ENCODE measurements at regions not wholly inside any gene's neighbourhood (a gene's known extent, or its start where the extent isn't known, plus 50 kb on each side); places are given as distances from the start of the nearest gene placed in this dataset.

DNA sequence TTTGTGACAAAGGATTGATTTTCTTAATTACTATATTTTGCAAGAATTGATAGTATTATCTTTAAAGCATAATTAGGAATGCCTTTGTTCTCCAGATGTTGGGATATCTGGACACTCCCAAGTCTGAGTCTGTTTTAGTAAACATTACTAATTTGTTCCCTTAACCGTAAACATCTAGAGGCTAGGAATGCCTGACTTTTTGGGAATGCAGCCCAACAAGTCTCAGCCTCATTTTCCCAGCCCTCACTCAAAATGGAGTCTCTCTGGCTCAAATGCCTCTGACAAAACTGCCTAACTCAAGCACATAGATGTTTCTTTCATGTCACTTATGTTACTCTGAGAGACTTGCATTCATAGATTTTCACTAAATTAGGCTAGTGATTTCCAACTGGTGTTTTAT is 297.0 kb upstream of the CLNK start:
- no peak for DNase-seq (ENCODE audit: low read depth)

DNA sequence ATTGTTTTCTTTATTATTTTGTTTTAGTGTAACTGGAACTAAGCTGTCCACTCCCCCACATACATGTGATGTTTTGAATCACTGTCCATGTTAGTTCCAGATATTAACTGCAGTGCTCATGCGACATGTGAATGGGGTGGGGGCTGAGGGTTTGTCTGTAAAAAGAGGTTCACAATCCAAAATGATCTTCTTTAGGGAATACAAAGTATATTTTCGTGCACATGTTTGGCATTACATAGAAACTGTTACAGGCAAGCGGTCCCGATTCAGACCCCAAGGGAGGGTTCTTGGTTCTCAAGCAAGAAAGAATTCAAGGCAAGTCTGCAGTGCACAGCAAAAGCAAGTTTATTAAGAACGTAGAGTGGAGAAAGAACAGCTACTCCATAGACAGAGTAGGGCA is 296.5 kb upstream of the CLNK start:
- no peak for DNase-seq (ENCODE audit: low read depth)

DNA sequence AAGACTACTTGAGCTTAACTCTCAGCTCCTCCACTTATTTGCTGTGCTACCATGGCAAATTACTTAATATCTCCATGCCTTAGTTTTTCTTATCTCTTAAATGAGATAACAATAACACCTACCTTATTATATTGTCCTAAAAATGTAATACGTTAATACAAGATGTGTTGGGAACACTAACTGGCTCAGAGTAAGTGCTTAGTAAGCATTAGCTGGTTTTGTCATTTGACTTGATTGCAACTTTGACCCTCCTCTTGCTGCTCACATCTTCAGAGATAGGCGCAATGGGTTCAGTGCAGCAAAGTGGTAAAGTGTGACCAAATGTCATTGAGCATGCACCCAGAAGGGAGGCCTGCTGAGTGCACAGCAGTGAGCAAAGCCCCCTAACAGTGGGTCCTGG is 294.5 kb upstream of the CLNK start:
- DNase-seq (ENCODE audit: low read depth): no peak

DNA sequence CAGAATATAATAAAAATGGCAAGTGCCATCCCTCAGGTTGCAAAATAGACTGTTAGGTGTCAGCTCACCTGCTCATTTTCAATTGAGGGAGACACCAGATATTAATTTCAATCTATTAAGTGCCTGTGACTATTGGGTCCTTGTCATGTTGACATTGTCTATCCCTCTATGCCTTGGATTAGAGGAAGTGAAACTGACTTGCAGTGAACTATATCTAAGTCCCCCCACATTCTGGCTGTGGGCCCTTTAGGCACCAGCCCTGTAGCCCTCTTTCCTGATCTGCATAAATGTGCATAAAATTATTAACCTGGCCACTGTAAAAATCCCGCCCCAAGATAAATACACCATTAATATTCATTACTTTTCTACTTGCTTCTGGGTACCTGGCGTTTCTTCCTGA is 293.0 kb upstream of the CLNK start:
- DNase-seq (ENCODE audit: low read depth): no peak

DNA sequence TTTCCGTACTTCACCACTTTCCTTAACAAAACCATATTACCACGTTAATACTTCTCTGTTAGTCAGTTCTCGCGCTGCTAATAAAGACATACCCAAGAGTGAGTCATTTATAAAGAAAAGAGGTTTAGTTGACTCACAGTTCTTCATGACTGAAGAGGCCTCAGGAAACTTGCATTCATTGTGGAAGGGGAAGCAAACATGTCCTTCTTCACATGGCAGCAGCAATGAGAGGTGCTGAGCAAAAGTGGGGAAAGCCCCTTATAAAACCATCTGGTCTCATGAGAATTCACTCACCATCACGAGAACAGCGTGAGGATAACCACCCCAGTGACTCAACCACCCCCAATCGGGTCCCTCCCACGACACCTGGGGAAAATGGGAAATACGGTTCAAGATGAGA is 289.8 kb upstream of the CLNK start:
- DNase-seq (ENCODE audit: low read depth): no peak

GRCh38 chr4:10973686-10974085 is 289.1 kb upstream of the CLNK start:
- DNase-seq (ENCODE audit: low read depth): no peak

DNA sequence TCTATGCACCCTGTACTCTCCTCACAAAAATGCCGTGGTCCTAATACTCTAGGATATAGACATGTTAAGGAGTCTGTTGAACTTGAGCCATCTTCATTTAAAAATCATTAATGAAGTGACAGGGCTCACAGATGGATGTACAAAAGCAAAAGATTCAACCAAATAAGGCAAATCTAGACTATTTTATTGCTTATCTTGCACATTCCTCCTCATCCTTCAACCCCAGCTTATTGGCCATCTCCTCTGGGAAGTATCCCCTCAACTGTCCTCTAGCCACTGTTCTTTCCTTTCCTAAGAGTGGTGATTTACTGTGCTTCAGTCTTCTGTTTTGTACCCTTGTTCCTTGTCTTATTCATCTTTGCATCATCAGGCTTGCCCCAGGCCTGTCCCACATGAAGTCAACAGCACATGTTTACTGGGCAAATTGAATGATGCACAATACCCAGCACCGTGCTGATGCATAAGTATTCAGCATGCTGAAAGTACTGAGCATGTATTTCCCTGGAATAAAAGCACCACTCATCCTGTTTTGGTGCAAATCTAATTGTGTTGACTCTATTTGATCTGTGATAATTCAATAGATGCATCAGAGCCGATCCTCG is 287.3 kb upstream of the CLNK start:
- DNase-seq (ENCODE audit: low read depth): no peak

DNA sequence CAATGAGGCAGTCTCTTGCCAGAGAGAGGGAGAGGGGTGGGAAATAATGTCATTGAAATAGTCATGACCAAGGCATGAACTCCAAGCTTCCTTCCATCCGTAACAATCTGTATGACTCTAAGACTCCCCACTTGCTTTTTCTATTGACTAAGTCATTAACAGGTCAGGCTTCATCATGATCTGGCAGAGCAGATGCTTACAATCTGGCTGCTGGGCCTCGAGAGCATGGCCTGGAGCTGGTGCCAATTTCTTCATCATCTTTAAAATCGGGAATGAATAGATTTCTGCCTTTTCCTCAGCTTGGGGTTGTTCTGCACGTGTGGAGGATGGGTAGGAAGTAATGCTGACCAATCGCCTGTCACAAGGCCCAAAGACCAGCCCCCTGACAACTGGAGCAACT is 280.6 kb upstream of the CLNK start:
- no peak for DNase-seq (ENCODE audit: low read depth)

- no peak for DNase-seq (ENCODE audit: low read depth)
These were observed 279.6 kb upstream of the CLNK start for GRCh38 chr4:10963958-10964703.

- DNase-seq (ENCODE audit: low read depth): no peak
These were observed 278.7 kb upstream of the CLNK start for GRCh38 chr4:10963241-10963640.

DNA sequence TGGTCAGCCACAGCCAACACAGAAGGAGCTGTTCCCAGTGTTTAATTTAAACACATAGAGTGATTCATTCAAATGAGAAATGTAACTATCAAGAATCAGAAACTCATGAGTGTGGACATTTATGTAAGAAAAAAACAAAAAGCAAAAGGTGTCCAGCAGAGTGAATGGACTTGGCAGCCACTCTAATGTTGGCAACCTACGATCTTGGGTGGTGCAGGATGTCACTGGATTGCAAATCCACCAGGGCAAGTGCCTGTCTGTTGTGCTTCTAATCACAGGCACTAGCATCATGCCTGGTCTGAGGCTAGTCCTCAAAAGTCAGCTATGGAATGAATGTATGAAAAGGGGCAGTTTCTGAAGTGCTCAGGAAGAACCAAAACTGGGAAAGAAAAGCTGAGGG is 277.7 kb upstream of the CLNK start:
- no peak for DNase-seq (ENCODE audit: low read depth)

DNA sequence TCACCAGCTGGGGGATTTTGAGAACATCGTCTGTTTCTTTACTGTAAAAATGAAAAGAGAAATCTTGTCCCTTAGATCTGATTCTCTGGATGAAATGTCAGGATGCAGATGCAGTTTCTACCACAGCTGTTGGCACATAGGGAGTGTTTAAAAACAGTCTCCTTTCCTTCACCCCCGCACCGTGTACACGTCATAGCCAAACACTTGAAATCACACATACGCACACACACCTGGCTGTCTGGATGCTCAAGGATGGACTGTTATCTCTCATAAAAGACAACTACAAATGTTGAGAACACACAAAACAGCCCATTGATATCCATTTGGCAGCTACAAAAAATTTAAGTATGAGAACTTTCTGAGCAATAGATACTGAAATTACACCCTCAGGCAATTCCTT is 275.8 kb upstream of the CLNK start:
- DNase-seq (ENCODE audit: low read depth): no peak

DNA sequence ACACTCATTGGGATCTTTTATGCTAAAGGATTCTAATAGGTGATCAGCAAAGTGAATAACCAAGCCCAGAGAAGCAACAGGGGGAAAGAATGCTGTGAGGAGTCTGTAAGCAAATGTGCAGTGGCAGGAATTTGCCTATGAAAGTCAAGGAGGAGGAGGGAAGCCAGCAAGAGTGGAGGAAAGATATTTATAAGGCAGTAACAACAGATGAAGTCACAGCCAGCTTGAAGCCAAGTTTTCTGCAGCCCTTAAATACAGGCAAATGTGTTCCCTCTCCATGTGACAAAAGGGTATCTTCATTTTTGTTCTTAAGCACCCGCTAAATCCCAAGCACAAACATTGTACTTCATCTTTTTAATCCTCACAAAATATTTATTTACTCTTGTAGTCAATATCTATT is 275.0 kb upstream of the CLNK start:
- no peak for DNase-seq (ENCODE audit: low read depth)

DNA sequence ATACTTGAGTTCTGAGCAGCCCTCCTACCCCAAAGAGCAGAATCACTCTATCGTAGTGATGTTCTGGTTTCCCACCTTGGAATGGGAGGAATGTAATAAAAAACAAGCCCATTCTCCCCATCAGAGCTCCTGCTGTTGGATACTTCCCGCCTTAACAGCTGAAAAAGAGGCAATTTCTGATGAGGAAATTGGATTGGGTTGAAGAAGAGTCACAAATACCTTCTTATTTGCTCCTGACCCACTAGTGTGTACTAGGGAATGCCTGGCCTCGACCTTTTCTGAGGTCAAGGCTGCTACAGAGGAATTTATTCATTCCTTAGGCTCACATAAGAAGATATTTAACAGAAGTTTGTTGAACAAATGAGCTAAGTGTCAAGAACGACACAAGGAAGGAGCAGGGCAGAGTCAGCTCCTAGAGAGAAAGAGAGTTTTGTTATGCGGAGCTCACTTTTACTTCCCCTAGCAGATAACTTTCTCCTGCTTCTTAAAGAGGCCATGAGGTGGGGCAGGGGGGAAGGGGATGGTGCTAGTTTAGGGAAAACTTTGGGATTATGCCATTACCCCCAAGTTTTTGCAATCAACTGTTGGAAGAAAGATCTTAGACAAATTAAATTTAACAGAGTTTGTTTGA is 273.8 kb upstream of the CLNK start:
- DNase-seq (ENCODE audit: low read depth): no peak

GRCh38 chr4:10951306-10951705 is 266.7 kb upstream of the CLNK start:
- DNase-seq (ENCODE audit: low read depth): no peak

DNA sequence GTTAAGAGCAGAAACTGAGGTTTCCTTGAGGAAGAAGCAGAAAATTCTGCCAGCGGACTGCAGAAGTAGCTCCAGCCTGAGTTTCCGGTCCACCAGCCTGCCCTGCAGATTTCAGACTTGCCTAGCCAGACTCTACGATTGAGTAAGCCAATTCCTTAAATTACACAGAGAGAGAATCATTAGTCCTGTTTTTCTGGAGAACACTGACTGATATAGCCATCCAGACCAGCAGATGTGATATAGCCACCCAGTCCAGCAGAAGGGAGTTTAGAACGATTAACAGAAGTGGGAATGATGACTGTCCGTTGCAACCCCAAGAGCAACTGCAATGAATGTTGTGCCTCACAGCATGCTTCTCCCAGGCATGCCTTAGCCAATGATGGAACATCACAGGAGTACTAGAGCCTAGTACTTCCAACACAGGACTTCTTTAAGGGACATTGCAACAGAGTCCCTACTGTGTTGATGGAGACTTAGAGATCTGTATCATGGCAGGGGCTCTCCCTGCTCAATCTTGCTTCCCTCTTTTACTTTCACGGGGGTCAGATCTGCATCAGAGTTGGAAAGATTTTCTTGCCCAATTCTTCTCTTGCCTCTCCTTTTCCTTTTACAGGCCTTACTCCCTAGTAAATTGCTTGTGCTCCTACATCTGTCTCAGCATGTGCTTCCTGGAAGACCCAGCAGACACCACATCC is 264.6 kb upstream of the CLNK start:
- no peak for DNase-seq (ENCODE audit: low read depth)

- DNase-seq (ENCODE audit: low read depth): no peak
These were observed 263.3 kb upstream of the CLNK start for GRCh38 chr4:10947898-10948297.

DNA sequence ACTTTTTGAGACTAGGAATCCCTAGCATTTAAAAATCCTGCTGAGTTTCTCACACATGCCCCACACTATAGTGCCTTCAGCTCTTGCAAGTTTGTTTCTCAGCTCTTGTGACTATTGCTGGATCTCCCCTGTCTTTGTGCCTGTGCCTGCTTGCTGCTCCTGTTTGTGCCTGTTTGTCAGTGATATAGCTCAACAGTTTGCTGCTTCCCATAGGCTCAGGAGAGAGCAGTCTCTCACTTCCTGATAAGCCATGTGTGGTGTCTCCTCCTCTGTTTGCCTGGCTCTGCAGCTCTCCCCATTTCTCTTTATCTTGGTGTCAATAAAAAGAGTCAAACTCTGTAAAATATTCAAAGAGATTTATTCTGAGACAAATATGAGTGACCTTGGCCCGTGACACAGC is 259.8 kb upstream of the CLNK start:
- no peak for DNase-seq (ENCODE audit: low read depth)

GRCh38 chr4:10942156-10942555 is 257.6 kb upstream of the CLNK start:
- DNase-seq (ENCODE audit: low read depth): no peak

- no peak for DNase-seq (ENCODE audit: low read depth)
These were observed 245.2 kb upstream of the CLNK start for GRCh38 chr4:10929818-10930217.

GRCh38 chr4:10925996-10926395 is 241.4 kb upstream of the CLNK start:
- DNase-seq (ENCODE audit: low read depth): no peak

DNA sequence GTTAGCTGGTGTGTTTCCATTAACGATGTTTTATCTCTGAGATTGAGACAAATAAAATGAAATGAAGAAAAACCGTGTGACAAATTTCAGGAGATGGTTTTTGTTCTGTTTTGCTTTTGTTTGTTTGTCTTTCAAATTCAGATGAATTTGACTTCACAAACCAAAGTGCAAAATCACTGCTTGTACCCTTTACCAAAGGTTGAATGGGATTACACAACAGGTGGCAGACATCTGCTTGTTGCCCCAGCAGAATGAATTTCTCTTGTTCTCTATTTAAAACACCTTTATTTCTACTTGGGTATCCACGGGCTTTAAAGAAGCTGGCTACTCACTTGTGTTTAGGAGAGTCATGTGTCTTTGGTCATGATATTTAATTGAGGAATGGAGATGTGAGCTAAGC is 239.7 kb upstream of the CLNK start:
- no peak for DNase-seq (ENCODE audit: low read depth)

- no peak for DNase-seq (ENCODE audit: low read depth)
These were observed 233.0 kb upstream of the CLNK start for GRCh38 chr4:10917566-10917965.
